ENCODE measurements at regions not wholly inside any gene's neighbourhood (a gene's known extent, or its start where the extent isn't known, plus 50 kb on each side); places are given as distances from the start of the nearest gene placed in this dataset.

DNA sequence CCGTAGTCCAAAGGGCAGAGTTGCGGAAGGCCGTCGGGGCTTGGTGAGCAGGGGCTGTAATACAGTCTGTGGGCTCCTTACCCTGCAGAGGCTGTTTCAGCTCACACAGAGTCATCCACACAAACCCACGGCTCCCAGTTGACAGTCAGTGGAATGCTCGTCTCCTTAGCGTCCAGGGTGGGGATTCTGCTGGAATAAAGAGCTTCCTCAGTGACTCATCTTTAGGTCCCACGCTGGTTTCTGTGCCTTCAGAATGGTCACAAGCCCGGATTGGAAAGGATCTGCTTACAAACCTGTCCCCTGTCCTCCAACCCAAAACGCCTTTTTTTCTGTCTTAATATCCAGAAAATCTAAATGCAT, 201.3 kb upstream of the TPM1 start:
- TF ChIP-seq, protein P1, sequence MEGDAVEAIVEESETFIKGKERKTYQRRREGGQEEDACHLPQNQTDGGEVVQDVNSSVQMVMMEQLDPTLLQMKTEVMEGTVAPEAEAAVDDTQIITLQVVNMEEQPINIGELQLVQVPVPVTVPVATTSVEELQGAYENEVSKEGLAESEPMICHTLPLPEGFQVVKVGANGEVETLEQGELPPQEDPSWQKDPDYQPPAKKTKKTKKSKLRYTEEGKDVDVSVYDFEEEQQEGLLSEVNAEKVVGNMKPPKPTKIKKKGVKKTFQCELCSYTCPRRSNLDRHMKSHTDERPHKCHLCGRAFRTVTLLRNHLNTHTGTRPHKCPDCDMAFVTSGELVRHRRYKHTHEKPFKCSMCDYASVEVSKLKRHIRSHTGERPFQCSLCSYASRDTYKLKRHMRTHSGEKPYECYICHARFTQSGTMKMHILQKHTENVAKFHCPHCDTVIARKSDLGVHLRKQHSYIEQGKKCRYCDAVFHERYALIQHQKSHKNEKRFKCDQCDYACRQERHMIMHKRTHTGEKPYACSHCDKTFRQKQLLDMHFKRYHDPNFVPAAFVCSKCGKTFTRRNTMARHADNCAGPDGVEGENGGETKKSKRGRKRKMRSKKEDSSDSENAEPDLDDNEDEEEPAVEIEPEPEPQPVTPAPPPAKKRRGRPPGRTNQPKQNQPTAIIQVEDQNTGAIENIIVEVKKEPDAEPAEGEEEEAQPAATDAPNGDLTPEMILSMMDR (IDR thresholded peaks at IDR 0.05; ENCODE audit: low read depth, low read length), result no peak
- peaks cover 6% of the 10 kb centered on the region for H3K9me3 ChIP-seq (ENCODE audit: control insufficient read depth, insufficient read depth, low read length)
- no peak overlapping the region for H3K27ac ChIP-seq (ENCODE audit: low read depth, low read length)
- POLR2A ChIA-PET, result interaction anchor here (0.5 kb wide), 1 partner anchor 225 kb away, joined by 3 read pairs; no protein-coding TSS in a partner anchor
- CTCF ChIA-PET, result no interaction called here
- no peak for DNase-seq (ENCODE audit: low read depth, low spot score)
- no peaks in the 10 kb centered on the region for H3K27me3 ChIP-seq (ENCODE audit: control insufficient read depth, insufficient read depth, low read length)
- H3K4me3 ChIP-seq (ENCODE audit: low read depth, low read length), result no peak overlapping the region

DNA sequence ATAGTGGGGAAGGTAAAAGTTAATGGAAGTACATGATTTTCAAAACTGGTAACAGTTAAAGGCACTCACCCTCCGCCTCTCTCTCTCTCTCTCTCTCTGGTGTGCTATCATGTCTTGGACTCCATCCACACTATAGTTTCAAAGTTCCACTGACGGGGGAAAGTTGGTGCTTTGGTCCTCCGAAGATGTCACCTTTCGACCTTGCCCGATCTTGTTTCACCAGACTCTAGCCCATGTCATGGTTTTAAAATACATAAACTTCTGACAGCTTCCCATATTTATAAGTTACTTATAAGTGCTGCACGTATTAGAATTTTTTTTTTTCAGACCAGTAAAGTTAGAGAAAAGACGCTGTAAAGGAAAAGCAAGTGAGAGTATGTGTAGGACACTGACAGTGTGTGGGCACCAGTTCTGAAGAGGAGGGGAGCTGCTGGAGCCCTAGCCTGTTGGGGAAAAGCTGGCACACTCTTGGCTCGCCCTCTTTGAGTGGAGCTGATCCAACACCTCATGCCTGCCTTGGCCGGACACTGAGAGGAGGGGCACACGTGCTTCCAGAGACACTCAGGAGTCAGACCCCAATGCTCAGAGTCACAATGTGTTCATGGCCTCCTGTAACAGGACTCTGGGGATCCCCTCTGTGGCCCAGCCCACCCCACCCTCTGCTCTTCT, 200.5 kb upstream of the TPM1 start:
- TF ChIP-seq, protein P1 (IDR thresholded peaks at IDR 0.05; ENCODE audit: low read depth, low read length), result no peak
- H3K9me3 ChIP-seq (ENCODE audit: control insufficient read depth, insufficient read depth, low read length), result peaks cover 6% of the 10 kb centered on the region
- no peak for DNase-seq (ENCODE audit: low read depth, low spot score)
- no peak overlapping the region for H3K4me3 ChIP-seq (ENCODE audit: low read depth, low read length)
- POLR2A ChIA-PET, result interaction anchor here (0.5 kb wide), 1 partner anchor 224 kb away, joined by 3 read pairs; no protein-coding TSS in a partner anchor
- no peak overlapping the region for H3K27ac ChIP-seq (ENCODE audit: low read depth, low read length)
- CTCF ChIA-PET, result no interaction called here
- H3K27me3 ChIP-seq (ENCODE audit: control insufficient read depth, insufficient read depth, low read length), result no peaks in the 10 kb centered on the region

DNA sequence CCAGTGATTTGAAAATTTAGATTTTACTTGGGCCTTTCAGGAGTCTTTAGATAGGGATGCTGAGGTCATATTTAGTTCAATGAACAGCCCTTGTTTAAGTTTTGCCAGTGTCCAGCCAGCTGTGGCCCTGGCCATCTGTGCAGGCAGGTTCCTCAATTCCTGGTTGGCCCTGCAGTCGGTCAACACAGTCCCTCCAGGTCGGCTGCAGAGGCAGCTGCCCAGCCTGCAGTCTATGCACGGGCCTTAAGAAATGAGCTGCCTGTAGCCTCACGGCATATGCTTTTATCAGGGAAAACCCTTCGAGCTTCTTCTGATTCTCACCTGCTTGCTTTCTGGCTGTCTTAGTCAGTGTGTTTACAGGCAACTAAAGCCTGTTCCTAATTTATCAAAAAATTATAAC, 199.2 kb upstream of the TPM1 start:
- H3K4me3 ChIP-seq (ENCODE audit: low read depth, low read length), result no peak overlapping the region
- ChIA-PET POLR2A (no interaction called here), CTCF (no interaction called here)
- TF ChIP-seq, protein P1 (IDR thresholded peaks at IDR 0.05; ENCODE audit: low read depth, low read length), result no peak
- H3K27ac ChIP-seq (ENCODE audit: low read depth, low read length), result no peak overlapping the region
- no peak for DNase-seq (ENCODE audit: low read depth, low spot score)
- H3K27me3 ChIP-seq (ENCODE audit: control insufficient read depth, insufficient read depth, low read length), result no peaks in the 10 kb centered on the region
- peaks cover 11% of the 10 kb centered on the region for H3K9me3 ChIP-seq (ENCODE audit: control insufficient read depth, insufficient read depth, low read length)

DNA sequence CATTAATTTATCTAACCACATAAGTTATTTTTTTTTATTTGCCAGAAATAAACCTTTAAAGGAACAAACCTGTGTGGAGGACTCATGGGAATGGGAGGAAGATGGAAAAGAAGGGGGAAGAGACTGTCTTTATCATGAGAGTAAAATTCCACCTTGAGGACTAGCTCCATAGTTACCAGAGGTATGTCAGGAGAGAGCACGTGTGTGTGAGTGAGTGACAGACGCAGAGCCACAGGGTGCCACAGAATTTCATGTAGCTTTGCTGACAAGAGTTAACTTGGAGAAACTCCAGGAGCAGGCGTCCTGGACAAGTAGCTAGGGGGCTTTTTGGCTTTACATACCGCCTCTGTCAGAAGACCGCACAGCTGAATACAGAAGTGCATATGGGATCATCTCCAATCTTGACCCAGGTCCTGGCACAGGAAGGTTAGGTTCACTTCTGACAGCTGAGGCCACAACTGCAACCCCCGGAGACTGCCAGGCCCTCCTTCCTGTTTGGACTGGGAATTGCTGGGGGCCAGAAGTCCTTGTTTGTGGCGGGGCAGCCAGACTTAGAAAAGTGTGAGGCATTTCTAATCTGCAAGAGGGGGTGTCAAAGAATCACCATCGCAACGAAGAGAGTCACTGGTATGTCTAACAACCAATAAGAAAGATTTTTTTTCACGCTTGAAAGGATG, 197.8 kb upstream of the TPM1 start:
- Histone ChIP-seq H3K27ac (ENCODE audit: low read depth, low read length) (no peak overlapping the region), H3K9me3 (ENCODE audit: control insufficient read depth, insufficient read depth, low read length) (peaks cover 11% of the 10 kb centered on the region), H3K4me3 (ENCODE audit: low read depth, low read length) (no peak overlapping the region), H3K27me3 (ENCODE audit: control insufficient read depth, insufficient read depth, low read length) (no peaks in the 10 kb centered on the region)
- ChIA-PET CTCF (interaction anchor here (1.4 kb wide), 1 partner anchor 12 kb away, joined by 3 read pairs; no protein-coding TSS in a partner anchor), POLR2A (no interaction called here)
- no peak for DNase-seq (ENCODE audit: low read depth, low spot score)
- TF ChIP-seq, protein P1 (IDR thresholded peaks at IDR 0.05; ENCODE audit: low read depth, low read length), result no peak

Measured in AG04450 (cell line).